Psoas muscle (tissue), 7 donors: ENCODE measurements at regions not wholly inside any gene's neighbourhood (a gene's known extent, or its start where the extent isn't known, plus 50 kb on each side); places are given as distances from the start of the nearest gene placed in this dataset.

Experiments
- ATAC-seq, 4 donors: fragments of 200-7000 bp; cut with Tn5 transposase; one replicate each; pipeline ENCODE4 v1.9.1; 2020; ENCODE audit warnings: moderate library complexity in 3 of 4, mild to moderate bottlenecking in 2 of 4
- DNase-seq, 2 donors: peaks; one replicate each; pipeline ENCODE4 v3.0.0-alpha.2; 2020
- H3K27ac ChIP-seq: fragments of 200-600 bp; one replicate; pipeline ENCODE4 v1.8.0; 2022
- H3K27me3 ChIP-seq, 3 donors: fragments of 200-600 bp in 1 of 3; one replicate each; pipeline versions ENCODE4 v1.6.1 to v1.8.0; 2013 to 2022; ENCODE audit warnings: low read length in 2 of 3, mild to moderate bottlenecking in 2 of 3, moderate library complexity in 1 of 3; ENCODE audit not compliant: insufficient read depth in 3 of 3
- H3K36me3 ChIP-seq, 2 donors: fragments of 200-600 bp in 1 of 2; one replicate each; pipeline versions ENCODE4 v1.6.1 to v1.8.0; 2013 to 2022; ENCODE audit warnings: low read depth in 1 of 2, mild to moderate bottlenecking in 1 of 2, moderate library complexity in 1 of 2; ENCODE audit not compliant: insufficient read depth in 1 of 2
- H3K4me1 ChIP-seq: fragments of 200-600 bp; one replicate; pipeline ENCODE4 v1.8.0; 2022
- H3K4me3 ChIP-seq: fragments of 200-600 bp; one replicate; pipeline ENCODE4 v1.8.0; 2022; ENCODE audit warnings: mild to moderate bottlenecking
- H3K9me3 ChIP-seq: fragments of 200-600 bp; one replicate; pipeline ENCODE4 v1.8.0; 2022
- WGBS, 3 donors: extraction: QIAGEN DNeasy Blood & Tissue Kit; methylation state at CpG; one replicate each; pipeline versions ENCODE4 v1.1.6 to v1.1.7; 2013; 5-methylcytosine and 5-hydroxymethylcytosine counted together
- intact Hi-C, 2 donors: fragments of 100-400 bp; cut with DNase I; formaldehyde crosslinking; loops; one replicate each; pipeline versions ENCODE4 v1.11.0 to v1.14.2; 2022
- TF ChIP-seq, protein P1 (sequence below): fragments of 200-600 bp; IDR thresholded peaks from one replicate; pipeline ENCODE4 v1.8.0; 2022; ENCODE audit warnings: antibody characterized with exemption
- donor health status: healthy with polysubstance abuse.
- donor health status: DM: no; HTN: no; CAD: no; lungs with moderate emphysema.
- donor health status: Bipolar disorder and iron deficiency.
- donor health status: healthy.
- donor health status: DM: yes; HTN: yes; CAD: no.
- donor health status: DM: no; HTN: no; CAD: no.
- donor health status: DM: yes; HTN: yes; CAD: no.

- no peak overlapping the region for H3K27ac ChIP-seq
- no peaks in the 10 kb centered on the region for H3K9me3 ChIP-seq
- ATAC-seq (no peak), DNase-seq (no peak)
- TF ChIP-seq, protein P1, sequence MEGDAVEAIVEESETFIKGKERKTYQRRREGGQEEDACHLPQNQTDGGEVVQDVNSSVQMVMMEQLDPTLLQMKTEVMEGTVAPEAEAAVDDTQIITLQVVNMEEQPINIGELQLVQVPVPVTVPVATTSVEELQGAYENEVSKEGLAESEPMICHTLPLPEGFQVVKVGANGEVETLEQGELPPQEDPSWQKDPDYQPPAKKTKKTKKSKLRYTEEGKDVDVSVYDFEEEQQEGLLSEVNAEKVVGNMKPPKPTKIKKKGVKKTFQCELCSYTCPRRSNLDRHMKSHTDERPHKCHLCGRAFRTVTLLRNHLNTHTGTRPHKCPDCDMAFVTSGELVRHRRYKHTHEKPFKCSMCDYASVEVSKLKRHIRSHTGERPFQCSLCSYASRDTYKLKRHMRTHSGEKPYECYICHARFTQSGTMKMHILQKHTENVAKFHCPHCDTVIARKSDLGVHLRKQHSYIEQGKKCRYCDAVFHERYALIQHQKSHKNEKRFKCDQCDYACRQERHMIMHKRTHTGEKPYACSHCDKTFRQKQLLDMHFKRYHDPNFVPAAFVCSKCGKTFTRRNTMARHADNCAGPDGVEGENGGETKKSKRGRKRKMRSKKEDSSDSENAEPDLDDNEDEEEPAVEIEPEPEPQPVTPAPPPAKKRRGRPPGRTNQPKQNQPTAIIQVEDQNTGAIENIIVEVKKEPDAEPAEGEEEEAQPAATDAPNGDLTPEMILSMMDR = no peak
- intact Hi-C loops = no loop called here
- H3K27me3 ChIP-seq = no peaks in the 10 kb centered on the region
- H3K4me1 ChIP-seq = no peaks in the 10 kb centered on the region
- H3K36me3 ChIP-seq = no peaks in the 10 kb centered on the region
- no peak overlapping the region for H3K4me3 ChIP-seq
Observed at GRCh38 chr20:8969146-8969583, 99.7 kb upstream of the PLCB4 start.

- H3K9me3 ChIP-seq = no peaks in the 10 kb centered on the region
- no peak overlapping the region for H3K27ac ChIP-seq
- TF ChIP-seq, protein P1 = no peak
- H3K27me3 ChIP-seq = no peaks in the 10 kb centered on the region
- no peaks in the 10 kb centered on the region for H3K36me3 ChIP-seq
- DNase-seq (no peak), ATAC-seq (no peak)
- no peak overlapping the region for H3K4me3 ChIP-seq
- intact Hi-C loops = no loop called here
- no peaks in the 10 kb centered on the region for H3K4me1 ChIP-seq
- WGBS, 3 donors = 70 to 77% (median 74%) methylated on average over 4 of the region's 4 CpGs
Observed at GRCh38 chr20:8971669-8972316, 97.1 kb upstream of the PLCB4 start.

DNA sequence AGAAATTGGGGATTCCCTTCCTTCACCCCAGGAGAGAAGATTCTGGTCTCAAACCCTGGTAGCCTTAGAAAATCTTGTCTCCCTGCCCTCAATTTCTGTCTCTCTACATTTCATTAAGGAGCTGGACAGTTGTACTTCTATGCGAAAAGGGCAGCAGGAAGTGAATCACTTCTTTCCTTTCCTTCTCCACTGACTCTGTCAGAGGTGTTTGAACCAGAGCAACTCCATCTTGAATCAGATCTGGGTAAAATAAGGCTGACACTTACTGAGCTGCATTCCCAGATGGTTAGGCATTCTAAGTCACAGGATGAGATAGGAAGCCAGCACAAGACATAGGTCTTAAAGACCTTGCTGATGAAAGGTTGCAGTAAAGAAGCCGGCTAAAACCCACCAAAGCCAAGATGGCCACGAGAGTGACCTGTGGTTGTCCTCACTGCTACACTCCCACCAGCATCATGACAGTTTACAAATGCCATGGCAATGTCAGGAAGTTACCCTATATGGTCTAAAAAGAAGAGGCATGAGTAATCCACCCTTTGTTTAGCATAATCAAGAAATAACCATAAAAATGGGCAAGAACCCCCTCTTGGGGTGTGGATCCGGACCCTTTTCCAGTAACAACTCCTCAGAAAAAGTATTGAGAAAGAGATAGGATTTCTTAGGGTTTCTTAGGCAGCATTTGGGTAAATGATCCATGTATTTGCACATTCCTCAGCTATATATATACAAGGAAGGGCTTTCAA, 95.8 kb upstream of the PLCB4 start:
- H3K27ac ChIP-seq = no peak overlapping the region
- TF ChIP-seq, protein P1 = no peak
- 88 to 92% (median 88%) methylated on average over 4 of the region's 4 CpGs for WGBS, 3 donors
- DNase-seq = no peak
- no peaks in the 10 kb centered on the region for H3K4me1 ChIP-seq
- intact Hi-C loops = no loop called here
- H3K9me3 ChIP-seq = no peaks in the 10 kb centered on the region
- no peaks in the 10 kb centered on the region for H3K36me3 ChIP-seq
- ATAC-seq = no peak
- H3K4me3 ChIP-seq = no peak overlapping the region
- no peaks in the 10 kb centered on the region for H3K27me3 ChIP-seq

DNA sequence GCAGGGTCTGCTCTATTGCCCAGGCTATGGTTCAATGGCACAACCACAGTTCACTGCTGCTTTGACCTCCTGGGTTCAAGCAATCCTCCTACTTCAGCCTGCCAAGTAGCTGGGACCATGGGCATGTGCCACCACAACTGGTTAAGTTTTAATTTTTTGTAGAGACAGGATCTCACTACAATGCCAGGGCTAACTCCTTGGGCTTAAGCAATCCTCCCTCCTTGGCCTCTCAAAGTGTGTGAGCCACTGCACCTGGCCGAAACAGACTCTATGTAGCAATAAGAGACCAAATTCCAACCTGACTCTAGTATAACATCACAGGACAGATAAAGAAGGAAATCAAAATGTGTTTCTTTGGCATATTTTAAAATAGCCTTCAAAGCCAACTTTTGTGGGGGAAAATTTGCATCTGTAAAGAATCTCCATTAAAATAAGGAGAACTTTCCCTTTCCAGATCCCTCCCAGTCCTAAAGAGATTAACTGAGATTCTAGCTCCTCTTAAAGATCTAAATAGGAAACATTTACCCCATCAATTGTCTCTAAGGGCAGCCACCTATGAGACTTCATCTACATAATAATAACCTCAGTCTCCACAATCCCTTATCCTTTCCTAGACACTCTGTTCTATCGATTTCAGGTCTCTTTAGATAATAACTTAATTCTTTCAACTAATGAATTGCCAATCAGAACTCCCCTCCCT, 94.7 kb upstream of the PLCB4 start:
- ATAC-seq (no peak), DNase-seq (no peak)
- no peaks in the 10 kb centered on the region for H3K36me3 ChIP-seq
- WGBS, 3 donors = 76 to 86% (median 80%) methylated on average over 2 of the region's 2 CpGs
- H3K27me3 ChIP-seq = no peaks in the 10 kb centered on the region
- no peaks in the 10 kb centered on the region for H3K4me1 ChIP-seq
- intact Hi-C loops = no loop called here
- TF ChIP-seq, protein P1 = no peak
- H3K27ac ChIP-seq = no peak overlapping the region
- H3K4me3 ChIP-seq = no peak overlapping the region
- H3K9me3 ChIP-seq = no peaks in the 10 kb centered on the region
